Activated naive CD4-positive, alpha-beta T cell treated with anti-CD3 and anti-CD28 coated beads, Interleukin-2, amount 50 U/mL, for 72 hours (primary cell): ENCODE measurements at regions not wholly inside any gene's neighbourhood (a gene's known extent, or its start where the extent isn't known, plus 50 kb on each side); places are given as distances from the start of the nearest gene placed in this dataset.

Experiments
- ATAC-seq, 2 donors: fragments of 150-1000 bp; cut with Tn5 transposase; 2 replicates each; pipeline ENCODE4 v1.10.0; 2021; ENCODE audit warnings: mild to moderate bottlenecking in 2 of 2, moderate library complexity in 2 of 2
- DNase-seq, 2 donors: peaks; one replicate each; pipeline ENCODE4 v3.0.0; 2021 to 2022; ENCODE audit warnings: low spot score in 2 of 2
- H3K27ac Mint-ChIP-seq, 2 donors: one replicate each; pipeline ENCODE4 v1.8.0; 2022; ENCODE audit warnings: mild to moderate bottlenecking in 2 of 2, mixed read lengths in 2 of 2
- H3K36me3 Mint-ChIP-seq, 2 donors: one replicate each; pipeline ENCODE4 v1.8.0; 2022; ENCODE audit warnings: mixed read lengths in 2 of 2
- H3K9me3 Mint-ChIP-seq, 2 donors: one replicate each; pipeline ENCODE4 v1.8.0; 2022; ENCODE audit warnings: mixed read lengths in 2 of 2

DNA sequence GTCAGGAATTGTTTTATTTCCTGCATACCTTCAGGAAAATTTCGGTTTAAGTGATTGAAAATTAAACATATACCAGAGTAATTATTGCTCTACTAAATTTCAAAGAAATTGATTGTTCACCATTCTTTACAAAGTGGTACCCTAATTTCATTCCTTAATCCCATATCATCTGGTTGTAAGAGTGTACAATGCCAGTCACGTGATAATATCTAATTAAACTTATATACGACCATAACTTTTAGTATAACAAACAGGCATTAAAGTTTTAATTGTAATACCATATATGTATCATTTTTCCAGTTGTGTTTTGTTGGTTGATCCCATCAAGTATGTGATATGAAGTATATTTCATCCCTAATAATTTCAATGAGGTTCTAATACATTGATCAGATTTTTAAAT lies 74.8 kb upstream of the PLSCR5 start:
- DNase-seq (no peak), ATAC-seq (no peak)
- Mint-ChIP-seq H3K27ac (no peak overlapping the region), H3K36me3 (no peaks in the 10 kb centered on the region), H3K9me3 (peaks cover 0 to 3% of the 10 kb centered on the region in 2 donors)

DNA sequence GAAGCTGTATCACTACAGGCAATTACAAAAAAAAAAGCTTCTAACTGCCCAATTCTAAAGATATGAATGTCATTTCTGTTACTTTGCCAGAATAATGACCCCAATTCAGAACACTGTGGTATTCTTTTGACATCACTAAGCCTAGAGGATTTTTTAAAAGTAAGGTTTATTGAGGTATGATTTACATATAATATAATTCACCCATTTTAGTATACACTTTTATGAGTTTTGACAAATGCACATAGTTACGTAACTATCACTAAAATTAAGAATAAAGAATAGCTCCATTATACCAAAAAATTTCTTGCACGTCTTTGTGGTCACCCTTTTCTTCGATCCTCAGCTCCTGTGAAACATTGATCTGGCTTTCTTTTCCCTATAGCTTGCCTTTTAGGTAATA lies 74.0 kb upstream of the PLSCR5 start:
- H3K27ac Mint-ChIP-seq, result no peak overlapping the region
- no peaks in the 10 kb centered on the region for H3K36me3 Mint-ChIP-seq
- H3K9me3 Mint-ChIP-seq, result peaks cover 0 to 3% of the 10 kb centered on the region in 2 donors
- ATAC-seq (no peak), DNase-seq (no peak)

DNA sequence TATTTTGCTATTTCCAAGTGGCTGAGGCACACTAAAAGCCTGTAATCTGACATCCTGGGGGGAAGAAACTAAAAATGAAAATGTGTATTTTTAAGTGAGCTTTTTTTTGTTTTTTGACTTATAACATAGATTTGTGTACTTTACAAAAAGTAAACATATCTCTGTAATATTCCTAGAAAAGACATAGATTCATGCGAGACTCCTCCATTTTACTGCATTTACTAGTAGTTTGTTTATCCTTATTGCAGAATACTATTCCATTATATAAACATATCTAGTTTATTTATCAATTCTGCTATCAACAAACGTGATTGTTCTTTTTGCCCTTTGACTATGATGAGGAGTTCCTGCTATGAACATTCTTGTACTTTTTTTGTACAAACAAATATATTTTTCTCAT lies 67.8 kb upstream of the PLSCR5 start:
- peaks cover 0 to 3% of the 10 kb centered on the region in 2 donors for H3K9me3 Mint-ChIP-seq
- no peaks in the 10 kb centered on the region for H3K36me3 Mint-ChIP-seq
- DNase-seq (no peak), ATAC-seq (no peak)
- H3K27ac Mint-ChIP-seq, result no peak overlapping the region

DNA sequence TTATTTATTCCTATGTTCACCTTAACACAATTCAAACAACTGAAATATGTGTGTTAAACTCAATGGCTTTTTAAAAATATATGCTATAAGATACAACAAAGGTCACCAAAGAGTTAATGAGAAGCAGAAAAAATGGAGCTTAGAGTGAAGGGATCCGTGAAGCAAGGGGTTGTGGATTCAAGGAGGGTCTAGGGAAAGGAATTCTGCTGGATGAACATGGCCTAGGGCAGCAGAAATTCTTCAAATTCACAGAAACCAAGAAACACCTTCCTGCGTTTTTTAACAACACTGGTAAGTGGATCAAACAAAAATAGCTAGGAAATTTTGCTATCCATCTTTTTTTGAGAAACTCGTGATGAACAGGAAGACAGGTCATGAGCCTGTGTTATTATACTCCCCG lies 59.3 kb upstream of the PLSCR5 start:
- ATAC-seq (no peak), DNase-seq (no peak)
- Mint-ChIP-seq H3K27ac (no peak overlapping the region), H3K36me3 (peaks cover 0 to 6% of the 10 kb centered on the region in 2 donors), H3K9me3 (peaks cover 0 to 5% of the 10 kb centered on the region in 2 donors)

DNA sequence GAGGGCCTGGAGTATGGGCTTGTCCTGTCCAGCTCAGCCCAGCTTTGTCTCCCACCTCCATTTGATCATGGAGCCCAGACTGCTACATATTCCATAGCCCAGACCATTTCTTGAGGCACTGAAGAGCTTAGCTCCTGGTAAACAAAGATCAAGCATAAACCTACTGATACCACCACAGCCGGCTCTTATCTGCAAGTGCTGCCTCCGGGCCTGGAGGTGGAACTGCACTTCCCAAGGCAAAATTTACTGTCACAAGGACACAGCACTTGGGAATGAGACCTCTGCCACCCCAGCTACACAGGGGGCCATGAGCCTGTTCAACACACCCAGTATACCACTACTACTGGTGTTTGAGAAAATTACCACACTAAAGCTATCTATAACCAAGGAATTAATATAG lies 53.7 kb upstream of the PLSCR5 start:
- DNase-seq (no peak), ATAC-seq (no peak)
- H3K9me3 Mint-ChIP-seq, result peaks cover 0 to 5% of the 10 kb centered on the region in 2 donors
- H3K36me3 Mint-ChIP-seq, result peaks cover 0 to 6% of the 10 kb centered on the region in 2 donors
- no peak overlapping the region for H3K27ac Mint-ChIP-seq

DNA sequence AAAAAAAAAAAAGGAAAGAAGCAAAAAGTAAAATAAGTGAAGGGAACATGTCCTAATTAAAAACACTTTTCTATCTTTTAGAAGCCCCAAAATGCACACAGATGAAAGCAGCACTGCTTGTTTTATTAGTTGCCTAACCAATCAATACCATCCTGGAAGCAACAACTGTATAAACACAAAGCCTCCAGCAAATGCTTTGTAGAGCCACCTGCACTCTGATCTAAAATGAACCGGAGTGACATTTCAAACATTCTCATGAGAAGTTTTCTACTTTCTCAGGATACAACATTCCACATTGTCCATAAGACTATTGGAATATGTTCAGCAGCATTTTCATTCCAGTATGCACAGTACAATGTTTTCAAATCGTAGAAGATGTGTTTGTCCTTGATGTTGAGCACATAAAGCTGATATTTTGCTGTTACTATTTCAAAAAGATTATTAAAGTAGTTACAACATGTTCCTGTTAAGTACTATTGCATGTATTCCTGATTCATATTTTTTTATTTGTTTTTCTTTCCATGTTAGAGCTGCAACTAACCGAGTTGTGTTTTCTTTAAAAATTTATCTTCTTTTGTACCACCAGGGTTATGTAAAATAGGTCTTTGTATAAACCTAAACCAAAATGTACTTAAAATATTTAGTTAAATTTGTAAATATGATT lies 50.3 kb upstream of the PLSCR5 start:
- Mint-ChIP-seq H3K36me3 (peaks cover 0 to 6% of the 10 kb centered on the region in 2 donors), H3K9me3 (no peaks in the 10 kb centered on the region), H3K27ac (no peak overlapping the region)
- DNase-seq (no peak), ATAC-seq (no peak)
